Activated CD8-positive, alpha-beta memory T cell treated with anti-CD3 and anti-CD28 coated beads for 36 hours (primary cell): ENCODE measurements at regions not wholly inside any gene's neighbourhood (a gene's known extent, or its start where the extent isn't known, plus 50 kb on each side); places are given as distances from the start of the nearest gene placed in this dataset.

ENCODE experiments used
- CTCF ChIA-PET: fragments of 350-600 bp; sonication (Branson Sonifier 250); formaldehyde crosslinking; loops from one replicate; lab custom pipeline; 2021; ENCODE audit warnings: antibody characterized with exemption; lab: Charles Lee
- POLR2A ChIA-PET: fragments of 350-600 bp; sonication (Branson Sonifier 250); formaldehyde crosslinking; loops from one replicate; lab custom pipeline; 2021; ENCODE audit warnings: antibody characterized with exemption; lab: Charles Lee

DNA sequence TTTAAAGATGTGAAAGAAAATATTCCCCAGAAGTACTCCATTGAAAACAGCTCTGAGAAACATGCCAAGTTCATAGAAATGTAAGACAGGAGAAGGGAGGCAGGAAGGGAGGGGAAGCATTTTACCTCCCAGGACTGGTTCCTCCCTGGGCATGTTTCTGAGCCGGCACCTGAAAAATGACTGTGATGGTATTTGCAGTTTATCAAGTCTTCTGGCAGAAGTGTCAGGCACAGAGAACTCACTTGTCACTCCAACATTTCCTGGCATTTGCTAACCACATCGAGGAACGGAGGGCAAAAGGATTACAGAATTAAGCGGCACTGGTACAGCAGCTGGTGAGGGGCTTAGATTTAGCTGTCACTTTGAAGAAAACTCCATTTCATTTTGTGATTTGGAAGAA lies 1054.0 kb downstream of the TUSC7 start:
- ChIA-PET POLR2A (no interaction called here), CTCF (no interaction called here)

- ChIA-PET POLR2A (no interaction called here), CTCF (no interaction called here)
These were observed 1059.0 kb downstream of the TUSC7 start for GRCh38 chr3:117768581-117768980.

DNA sequence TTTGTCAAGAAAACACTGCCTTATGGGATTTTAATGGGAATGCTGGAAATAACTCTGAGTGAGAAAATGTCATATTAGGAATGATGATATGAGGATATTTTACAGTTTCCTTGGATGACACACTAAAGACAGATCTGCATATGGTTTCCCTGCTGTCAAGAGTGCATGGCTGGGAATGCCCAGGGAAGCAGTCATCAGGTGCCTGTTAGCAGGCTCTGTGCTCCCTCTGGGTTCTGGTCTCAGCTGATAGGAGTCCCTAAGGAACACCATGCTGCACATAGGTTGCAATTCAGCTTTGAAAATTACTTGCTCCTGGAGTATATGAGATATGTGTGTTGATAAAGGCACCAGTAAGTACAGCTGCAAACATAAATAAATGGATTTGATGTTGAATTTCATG lies 1064.6 kb downstream of the TUSC7 start:
- POLR2A ChIA-PET, result no interaction called here
- CTCF ChIA-PET, result no interaction called here

GRCh38 chr3:117786349-117786748 lies 1076.8 kb downstream of the TUSC7 start:
- POLR2A ChIA-PET, result no interaction called here
- CTCF ChIA-PET, result no interaction called here

- ChIA-PET CTCF (no interaction called here), POLR2A (no interaction called here)
These were observed 1078.5 kb downstream of the TUSC7 start for GRCh38 chr3:117788061-117788460.

GRCh38 chr3:117788506-117788905 lies 1078.9 kb downstream of the TUSC7 start:
- ChIA-PET POLR2A (no interaction called here), CTCF (no interaction called here)

DNA sequence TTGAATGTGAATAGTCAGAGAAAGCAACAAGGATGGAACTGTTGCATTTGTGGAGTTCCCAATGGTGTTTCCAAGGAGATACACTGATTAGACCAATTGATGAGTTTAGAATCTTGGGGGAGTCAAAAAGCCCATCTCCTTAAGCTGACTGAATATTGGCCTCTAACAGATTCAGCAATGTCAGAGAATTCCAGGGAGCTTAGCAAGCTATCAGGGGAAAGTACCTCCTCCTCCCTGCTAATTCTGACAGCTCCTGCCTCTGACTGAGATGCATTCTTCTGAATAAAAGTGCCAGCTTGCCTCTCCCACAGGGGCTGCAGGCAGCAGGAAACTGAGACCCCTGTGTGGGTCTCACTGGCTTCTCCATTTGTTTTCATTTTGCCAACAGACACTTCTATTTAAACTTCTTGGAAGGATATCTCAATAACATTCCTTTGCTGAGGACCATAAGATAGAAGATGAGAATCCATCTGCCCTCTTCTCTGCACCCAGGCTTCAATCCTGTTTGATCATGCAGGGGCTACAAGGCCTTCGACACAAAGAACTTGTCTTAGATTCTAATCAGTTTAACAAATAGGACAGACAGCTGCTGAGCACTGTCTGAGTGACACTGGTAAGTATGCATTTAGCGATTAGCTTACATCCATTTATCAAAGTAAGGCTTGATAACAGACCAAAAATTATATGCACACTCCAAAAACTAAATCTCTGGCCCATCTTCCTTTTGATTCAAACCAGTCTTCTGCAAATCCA lies 1080.8 kb downstream of the TUSC7 start:
- ChIA-PET POLR2A (no interaction called here), CTCF (no interaction called here)

DNA sequence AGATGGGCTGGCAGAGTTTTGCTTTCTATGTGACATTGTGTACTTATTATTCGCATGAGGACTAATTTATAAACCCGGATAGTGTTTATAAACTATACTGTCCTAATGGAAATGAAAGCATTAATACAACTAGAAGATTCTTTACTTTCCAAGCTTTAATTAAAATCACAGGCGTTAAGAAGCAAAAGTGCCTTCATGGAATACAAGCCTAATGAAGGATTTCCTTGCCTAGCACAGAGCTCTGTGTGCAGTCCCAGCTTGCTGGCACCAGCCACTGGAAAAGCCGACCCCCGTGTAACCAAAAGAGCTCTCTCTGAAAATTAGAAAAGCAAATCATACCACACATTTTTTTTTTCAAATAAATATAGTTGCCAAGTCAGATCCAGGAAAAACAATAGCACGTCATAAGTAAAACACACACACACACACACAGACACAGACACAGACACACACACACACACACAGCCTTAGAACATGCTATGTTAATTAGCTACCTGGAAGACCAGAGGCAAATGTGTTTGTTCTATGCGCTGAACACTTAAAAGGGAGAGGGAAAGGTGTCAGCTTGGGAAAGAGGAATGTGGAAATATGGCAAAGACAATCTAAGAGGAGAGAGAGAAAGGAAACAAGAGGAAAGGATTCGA lies 1084.2 kb downstream of the TUSC7 start:
- ChIA-PET CTCF (no interaction called here), POLR2A (no interaction called here)

- CTCF ChIA-PET, result no interaction called here
- POLR2A ChIA-PET, result no interaction called here
These were observed 1088.6 kb downstream of the TUSC7 start for GRCh38 chr3:117798221-117798620.

GRCh38 chr3:117798687-117799386 lies 1089.3 kb downstream of the TUSC7 start:
- ChIA-PET POLR2A (no interaction called here), CTCF (no interaction called here)

DNA sequence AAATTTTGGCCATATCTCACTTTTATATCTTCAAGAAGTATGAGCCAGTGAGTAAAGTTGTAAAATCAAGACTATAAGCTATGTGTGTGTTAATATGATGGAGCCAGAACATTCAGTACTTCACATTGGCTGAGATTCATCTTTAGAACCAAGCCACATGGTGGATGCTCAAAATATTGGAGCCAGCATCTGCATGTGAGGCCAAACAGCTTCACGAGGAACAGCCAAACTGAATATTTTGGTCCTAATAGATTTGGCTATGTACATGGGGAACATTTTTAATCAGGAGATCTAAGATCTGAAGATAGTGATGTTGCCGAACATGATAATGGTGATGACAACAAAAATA lies 1089.8 kb downstream of the TUSC7 start:
- POLR2A ChIA-PET, result no interaction called here
- CTCF ChIA-PET, result no interaction called here

DNA sequence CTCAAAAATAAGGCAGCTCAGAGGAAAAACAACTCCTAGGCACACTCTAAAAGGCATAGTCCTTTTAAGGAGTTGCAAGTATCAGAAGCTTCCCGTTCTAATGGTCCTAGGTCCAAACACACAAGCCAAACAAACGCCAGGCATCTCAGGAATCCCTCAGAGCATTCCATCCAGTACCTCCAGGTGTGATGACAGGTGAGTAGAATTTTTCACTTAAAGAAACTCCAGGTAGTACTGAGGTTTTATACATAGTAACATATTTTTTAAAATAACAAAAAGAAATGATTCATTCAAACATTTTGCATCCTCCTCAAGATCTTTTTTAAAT lies 1092.3 kb downstream of the TUSC7 start:
- CTCF ChIA-PET, result no interaction called here
- POLR2A ChIA-PET, result no interaction called here

GRCh38 chr3:117809186-117810081 lies 1099.9 kb downstream of the TUSC7 start:
- POLR2A ChIA-PET, result no interaction called here
- CTCF ChIA-PET, result no interaction called here

- ChIA-PET POLR2A (no interaction called here), CTCF (no interaction called here)
These were observed 1102.2 kb downstream of the TUSC7 start for GRCh38 chr3:117811786-117812185.

GRCh38 chr3:117814975-117815374 lies 1105.4 kb downstream of the TUSC7 start:
- ChIA-PET CTCF (no interaction called here), POLR2A (no interaction called here)

DNA sequence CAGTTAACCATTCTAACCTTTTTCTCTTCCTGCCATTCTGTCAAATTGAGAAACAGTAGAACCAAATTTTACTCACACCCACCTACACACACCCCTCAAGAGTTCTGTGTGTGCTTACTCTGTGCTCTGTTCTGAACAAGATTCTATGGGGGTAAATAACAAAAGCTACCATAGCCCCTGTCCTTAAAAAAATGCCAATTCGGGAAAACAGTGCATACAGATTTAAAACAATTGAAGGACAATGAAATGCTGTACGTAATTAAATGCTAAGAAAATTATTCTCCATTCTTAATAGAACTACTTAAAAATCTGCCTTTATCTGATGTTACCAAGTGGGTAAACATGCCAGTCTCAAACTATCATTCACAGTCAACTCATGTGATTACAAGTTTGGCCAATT lies 1107.5 kb downstream of the TUSC7 start:
- CTCF ChIA-PET, result no interaction called here
- POLR2A ChIA-PET, result no interaction called here

DNA sequence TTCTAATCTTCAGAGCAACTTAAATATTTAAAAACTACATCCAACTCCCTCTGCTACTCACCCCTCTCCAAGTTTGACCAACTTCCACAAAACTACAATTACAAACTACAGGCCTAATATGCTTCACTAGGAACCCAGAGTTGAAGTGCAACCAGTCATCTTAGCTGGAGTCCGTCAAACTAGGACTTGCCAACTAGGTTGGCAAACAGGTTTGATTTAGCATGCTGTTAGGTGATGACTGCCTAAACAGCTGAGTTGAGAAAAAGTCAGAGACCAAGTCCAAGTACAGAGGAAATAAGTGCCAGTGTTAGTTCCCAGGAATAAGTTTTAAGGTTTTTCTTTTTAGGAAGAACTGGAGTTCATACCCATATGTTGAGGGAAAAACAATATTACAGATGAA lies 1109.0 kb downstream of the TUSC7 start:
- CTCF ChIA-PET, result interaction anchor here (0.6 kb wide), 1 partner anchor 1755 kb away, joined by 3 read pairs; no protein-coding TSS in a partner anchor
- POLR2A ChIA-PET, result no interaction called here

- POLR2A ChIA-PET, result no interaction called here
- CTCF ChIA-PET, result no interaction called here
These were observed 1111.2 kb downstream of the TUSC7 start for GRCh38 chr3:117820658-117821299.

- POLR2A ChIA-PET, result no interaction called here
These were observed 1112.8 kb downstream of the TUSC7 start for GRCh38 chr3:117822416-117822815.

GRCh38 chr3:117836296-117836695 lies 1126.7 kb downstream of the TUSC7 start:
- ChIA-PET POLR2A (no interaction called here), CTCF (no interaction called here)

More at GRCh38 chr3:117822416-117822815, 1112.8 kb downstream of the TUSC7 start:
- CTCF ChIA-PET, result no interaction called here
